ENCODE measurements at regions not wholly inside any gene's neighbourhood (a gene's known extent, or its start where the extent isn't known, plus 50 kb on each side); places are given as distances from the start of the nearest gene placed in this dataset.

- Histone ChIP-seq H3K4me1 (peaks cover 10% of the 10 kb centered on the region), H3K27ac (no peak overlapping the region), H3K9me3 (no peaks in the 10 kb centered on the region), H3K27me3 (no peaks in the 10 kb centered on the region), H3K36me3 (no peaks in the 10 kb centered on the region), H3K4me3 (no peak overlapping the region)
- TF ChIP-seq CTCF (IDR thresholded peaks at IDR 0.05), result no peak
- ATAC-seq (no peak), DNase-seq (no peak)
- intact Hi-C loops (cut with DNase I), result no loop called here
Measured at GRCh38 chr3:170751899-170752293, 118.1 kb downstream of the RPL22L1 start.

- intact Hi-C loops (cut with DNase I), result no loop called here
- DNase-seq, result no peak
- Histone ChIP-seq H3K27ac (no peak overlapping the region), H3K4me1 (peaks cover 10% of the 10 kb centered on the region), H3K36me3 (no peaks in the 10 kb centered on the region), H3K9me3 (no peaks in the 10 kb centered on the region), H3K27me3 (no peaks in the 10 kb centered on the region), H3K4me3 (no peak overlapping the region)
- no peak for TF ChIP-seq CTCF (IDR thresholded peaks at IDR 0.05)
- ATAC-seq, result no peak
Measured at GRCh38 chr3:170751083-170751898, 118.7 kb downstream of the RPL22L1 start.

- TF ChIP-seq CTCF (IDR thresholded peaks at IDR 0.05), result no peak
- H3K4me3 ChIP-seq, result no peak overlapping the region
- peaks cover 10% of the 10 kb centered on the region for H3K4me1 ChIP-seq
- intact Hi-C loops (cut with DNase I), result no loop called here
- ATAC-seq, result no peak
- H3K9me3 ChIP-seq, result no peaks in the 10 kb centered on the region
- no peak overlapping the region for H3K27ac ChIP-seq
- no peaks in the 10 kb centered on the region for H3K27me3 ChIP-seq
- no peak for DNase-seq
- no peaks in the 10 kb centered on the region for H3K36me3 ChIP-seq
Measured at GRCh38 chr3:170750478-170750830, 119.5 kb downstream of the RPL22L1 start.

GRCh38 chr3:170749765-170750477, 120.1 kb downstream of the RPL22L1 start:
- intact Hi-C loops (cut with DNase I), result no loop called here
- ATAC-seq (no peak), DNase-seq (no peak)
- Histone ChIP-seq H3K36me3 (no peaks in the 10 kb centered on the region), H3K27me3 (no peaks in the 10 kb centered on the region), H3K27ac (no peak overlapping the region), H3K4me3 (no peak overlapping the region), H3K4me1 (peaks cover 10% of the 10 kb centered on the region), H3K9me3 (no peaks in the 10 kb centered on the region)
- TF ChIP-seq CTCF (IDR thresholded peaks at IDR 0.05), result no peak

DNA sequence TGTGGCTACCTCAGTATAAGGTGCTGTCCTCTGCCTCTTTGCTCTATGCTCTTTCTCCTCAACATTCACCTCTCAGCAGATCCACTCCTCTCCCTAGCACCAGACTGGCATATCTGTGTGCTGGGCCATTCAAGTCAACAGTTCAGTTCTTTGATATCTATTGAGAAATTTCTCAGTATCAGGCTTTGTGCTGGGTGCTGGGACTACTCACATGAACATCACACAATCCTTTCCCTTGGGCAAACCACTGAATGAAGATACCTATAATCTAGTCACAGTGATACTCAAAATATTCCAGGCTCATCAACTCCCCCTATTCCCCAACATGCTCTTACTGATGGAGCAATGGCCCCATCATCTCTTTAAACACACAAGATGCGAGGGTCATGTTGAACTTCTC, 120.8 kb downstream of the RPL22L1 start:
- DNase-seq, result no peak
- H3K27me3 ChIP-seq, result no peaks in the 10 kb centered on the region

More for the DNA sequence above, 120.8 kb downstream of the RPL22L1 start:
- no peak for TF ChIP-seq CTCF (IDR thresholded peaks at IDR 0.05)
- no peaks in the 10 kb centered on the region for H3K9me3 ChIP-seq
- intact Hi-C loops (cut with DNase I), result no loop called here
- peaks cover 10% of the 10 kb centered on the region for H3K4me1 ChIP-seq
- ATAC-seq, result no peak
- no peaks in the 10 kb centered on the region for H3K36me3 ChIP-seq
- H3K27ac ChIP-seq, result no peak overlapping the region
- H3K4me3 ChIP-seq, result no peak overlapping the region
